IPS DF 4.7 (cell line): ENCODE measurements at regions not wholly inside any gene's neighbourhood (a gene's known extent, or its start where the extent isn't known, plus 50 kb on each side); places are given as distances from the start of the nearest gene placed in this dataset.

Source experiments
- DNase-seq: peaks from one replicate; pipeline ENCODE4 v3.0.0-alpha.2; 2013; ENCODE audit warnings: low spot score; ENCODE audit errors: extremely low read depth

DNA sequence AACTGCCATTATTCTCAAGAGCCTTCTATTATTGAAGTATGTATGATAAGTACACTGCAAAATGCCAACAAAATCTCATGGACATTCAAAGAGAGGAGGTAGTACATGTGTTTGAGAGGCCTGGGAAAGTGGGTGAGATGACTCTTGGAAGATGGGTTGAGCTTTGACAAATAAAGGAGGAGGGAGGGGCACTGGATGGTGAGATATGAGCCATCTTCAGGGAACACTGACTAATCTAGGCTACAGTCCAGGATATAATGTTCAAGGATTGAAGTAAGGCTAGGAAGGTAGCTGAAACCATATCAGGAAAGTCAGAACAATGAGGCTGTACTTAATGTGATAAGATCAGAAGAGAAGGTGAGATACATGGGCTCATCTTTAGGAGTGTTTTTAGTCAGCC lies 559.7 kb downstream of the ZEB2 start:
- no peak for DNase-seq

DNA sequence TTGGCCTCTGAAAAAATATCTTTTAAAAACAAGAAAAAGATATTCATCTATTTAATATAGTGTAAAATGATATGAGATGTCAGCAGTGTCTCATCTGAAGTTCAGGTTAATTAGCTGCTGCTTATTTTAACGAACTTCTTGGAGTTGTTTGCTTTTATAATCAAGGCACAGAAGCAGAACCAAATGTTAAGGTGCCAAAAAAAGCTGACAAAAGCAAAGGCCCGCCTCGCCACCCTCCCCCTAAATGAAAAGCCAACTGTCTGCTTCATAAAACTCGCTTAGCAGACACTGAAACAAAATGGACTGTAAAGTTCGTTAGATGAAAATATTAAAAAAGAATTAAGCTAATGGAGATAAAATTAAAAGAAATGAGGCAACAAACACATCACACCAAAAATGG lies 562.6 kb downstream of the ZEB2 start:
- no peak for DNase-seq

DNA sequence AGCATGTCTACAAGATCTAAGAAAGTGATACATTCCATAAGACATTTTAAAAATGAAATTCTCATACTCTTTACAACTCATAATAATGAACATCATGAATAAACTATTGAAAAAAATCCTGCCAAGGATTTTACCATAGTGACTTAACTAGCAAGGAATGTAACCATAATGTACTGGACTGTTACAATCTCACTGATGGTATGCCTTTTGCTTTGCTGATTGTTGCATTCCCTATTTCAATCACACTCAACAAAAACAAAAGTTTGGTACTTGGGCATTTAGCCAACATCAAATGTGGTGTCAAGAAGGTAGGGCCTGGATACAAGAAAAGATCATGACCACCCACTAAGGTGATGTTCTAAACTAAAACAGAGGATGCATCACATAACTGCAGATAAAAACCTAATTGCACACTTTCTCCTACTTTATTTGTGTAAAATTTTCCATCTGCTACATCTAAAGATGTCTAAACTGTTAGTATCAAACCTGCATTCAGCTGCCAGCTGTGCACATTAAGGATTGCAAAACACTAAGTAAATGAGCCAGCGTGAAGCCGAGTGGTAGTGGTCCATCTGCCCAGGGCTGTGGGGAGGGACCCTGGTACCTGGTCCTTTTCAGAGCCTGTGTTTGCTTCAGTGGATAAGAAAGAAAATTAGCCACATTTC lies 564.4 kb downstream of the ZEB2 start:
- DNase-seq: no peak

DNA sequence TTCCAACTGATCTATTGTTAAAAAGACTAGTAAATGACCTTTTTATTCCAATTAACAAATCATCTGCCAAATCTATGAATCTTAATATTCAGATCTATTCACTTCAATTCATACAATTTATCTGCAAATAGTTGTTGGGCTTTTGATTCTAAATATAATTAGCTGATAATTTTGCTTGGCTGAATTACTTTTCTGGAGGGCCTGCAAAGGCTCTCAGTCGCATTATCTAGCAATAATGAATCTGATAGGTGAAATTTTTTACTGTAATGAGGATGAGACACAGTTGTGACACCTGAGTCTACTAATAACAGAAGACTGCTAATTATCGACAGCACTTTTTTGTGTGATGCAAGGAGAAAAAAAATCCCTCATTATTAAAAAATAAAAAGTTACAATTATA lies 565.1 kb downstream of the ZEB2 start:
- no peak for DNase-seq

DNA sequence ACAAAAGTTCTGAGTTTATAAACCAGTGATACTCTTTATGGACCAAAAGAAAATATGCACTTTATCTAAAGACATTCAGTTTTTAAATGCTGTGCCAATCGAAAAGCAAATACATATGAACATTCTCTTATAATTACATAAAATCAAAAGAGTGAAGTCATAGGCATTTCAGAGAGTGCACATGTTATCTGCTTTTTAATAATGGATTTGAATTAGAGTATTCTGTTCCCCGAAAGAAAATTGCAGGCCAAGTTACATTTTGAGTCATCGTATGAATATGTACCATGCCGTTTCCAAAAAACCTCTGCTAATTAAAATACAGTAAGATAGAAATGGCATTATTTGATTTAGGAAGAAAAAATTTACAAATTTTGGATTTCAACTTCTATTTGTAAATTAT lies 565.7 kb downstream of the ZEB2 start:
- DNase-seq: no peak

DNA sequence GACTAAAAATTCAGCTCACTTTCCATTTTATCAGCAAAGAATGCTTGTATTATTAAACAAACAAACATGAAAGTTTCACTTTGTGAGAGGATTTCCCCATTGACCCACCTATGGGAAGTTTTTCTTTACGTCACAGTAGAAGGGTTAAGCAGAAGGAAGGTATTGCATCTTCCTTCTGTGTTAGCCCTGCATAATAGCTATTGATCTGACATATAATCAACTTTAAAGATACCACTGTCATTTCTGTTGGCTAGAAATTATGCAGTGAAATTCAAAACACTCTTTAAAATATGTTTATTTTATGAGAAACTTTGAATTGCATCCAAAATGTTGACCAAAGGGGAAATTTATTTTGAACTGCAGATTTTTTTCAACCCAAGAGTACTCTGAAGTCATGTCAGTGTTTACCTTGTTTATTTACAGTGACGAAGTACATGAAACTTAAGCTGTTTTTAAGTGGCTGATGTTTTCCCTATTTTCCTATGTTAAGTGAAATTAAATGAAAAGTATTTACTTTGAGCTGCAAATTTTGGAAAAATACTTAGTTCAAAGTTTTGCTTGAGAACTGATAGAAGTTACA lies 566.4 kb downstream of the ZEB2 start:
- no peak for DNase-seq

DNA sequence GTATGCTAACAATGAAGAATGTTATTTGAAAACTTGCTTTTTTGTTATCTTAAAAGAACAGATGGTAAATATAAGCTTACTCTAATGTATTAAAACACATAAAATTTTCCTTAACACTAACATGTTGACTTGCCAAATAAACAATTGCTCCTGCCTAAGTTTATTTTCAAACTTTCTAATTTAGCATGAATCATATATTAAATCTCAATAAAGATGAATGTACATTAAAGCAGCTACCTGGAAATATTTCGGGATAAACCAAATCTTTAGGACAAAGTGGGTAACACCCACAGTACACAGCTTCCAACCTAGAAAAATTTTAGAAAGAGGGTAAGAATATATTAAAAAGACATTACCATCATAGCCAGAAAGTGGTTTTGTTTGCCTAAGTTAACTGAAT lies 567.4 kb downstream of the ZEB2 start:
- no peak for DNase-seq

DNA sequence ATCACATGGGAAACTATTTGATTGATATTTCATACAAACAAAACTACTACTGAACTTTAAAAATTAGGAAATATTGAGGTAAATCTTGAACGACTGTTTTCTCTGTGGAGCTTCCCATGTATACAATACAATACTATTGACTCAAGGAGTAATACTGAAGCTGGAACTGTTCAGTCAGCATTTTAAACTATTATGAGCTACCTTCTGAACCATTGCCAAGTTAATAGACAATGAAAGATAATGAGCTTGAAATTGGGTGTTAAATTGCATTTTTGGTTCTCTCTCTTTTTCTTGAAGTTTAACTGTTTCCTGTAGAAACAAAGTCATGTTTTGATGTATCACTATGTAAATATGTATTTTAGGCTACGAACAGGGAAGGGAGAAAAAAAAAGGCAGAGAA lies 569.2 kb downstream of the ZEB2 start:
- no peak for DNase-seq

DNA sequence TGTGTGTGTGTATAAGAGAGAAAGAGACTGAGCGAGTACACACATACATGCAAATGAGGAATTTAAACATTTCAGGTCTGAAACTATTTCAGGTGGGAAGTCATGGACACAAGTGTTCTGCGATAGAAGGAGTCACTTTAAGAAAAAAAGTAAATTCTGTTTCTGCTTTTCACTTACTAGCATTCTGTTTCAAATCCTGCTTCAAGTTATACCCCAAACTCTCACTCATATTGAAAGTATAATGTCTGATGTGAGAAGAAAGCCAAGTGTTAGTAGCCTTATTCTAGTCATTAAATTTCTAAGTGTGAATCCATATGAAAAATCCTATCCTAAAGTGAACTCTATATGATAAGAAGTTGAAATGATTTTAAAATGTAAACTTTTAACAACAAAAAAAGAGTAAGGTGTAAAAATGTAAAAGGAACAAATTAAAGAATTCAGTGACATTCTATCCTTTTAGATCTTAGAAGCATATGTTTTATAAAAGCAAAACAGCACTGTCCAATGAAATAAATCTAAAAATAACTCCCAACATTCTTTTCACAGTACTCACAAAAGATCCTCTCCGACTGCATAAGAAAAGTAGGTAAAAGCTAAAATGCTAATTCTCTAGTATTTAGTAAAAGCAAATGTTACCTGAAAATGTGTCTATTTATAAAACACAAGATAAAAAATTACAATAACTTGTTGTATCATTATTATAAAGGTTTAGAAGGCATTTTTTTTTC lies 570.6 kb downstream of the ZEB2 start:
- no peak for DNase-seq

DNA sequence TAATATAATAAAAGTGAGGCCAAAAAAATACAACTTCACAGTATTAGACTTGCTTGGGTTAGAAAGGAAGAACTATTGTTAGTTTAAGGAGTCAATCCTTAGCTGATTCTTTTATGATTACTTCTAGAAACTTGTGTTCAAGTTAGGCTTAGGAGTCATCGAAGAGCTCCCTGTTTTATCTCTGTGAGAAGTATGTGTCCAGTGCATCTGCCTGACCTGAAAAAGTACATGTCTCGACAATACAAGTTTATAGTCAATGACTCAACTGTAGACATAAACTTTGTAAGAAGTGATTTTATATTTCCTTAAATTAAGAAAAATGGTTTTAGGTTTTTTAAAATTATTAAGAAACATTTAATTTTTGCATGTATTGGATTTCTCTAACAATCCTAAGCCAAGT lies 571.2 kb downstream of the ZEB2 start:
- no peak for DNase-seq

DNA sequence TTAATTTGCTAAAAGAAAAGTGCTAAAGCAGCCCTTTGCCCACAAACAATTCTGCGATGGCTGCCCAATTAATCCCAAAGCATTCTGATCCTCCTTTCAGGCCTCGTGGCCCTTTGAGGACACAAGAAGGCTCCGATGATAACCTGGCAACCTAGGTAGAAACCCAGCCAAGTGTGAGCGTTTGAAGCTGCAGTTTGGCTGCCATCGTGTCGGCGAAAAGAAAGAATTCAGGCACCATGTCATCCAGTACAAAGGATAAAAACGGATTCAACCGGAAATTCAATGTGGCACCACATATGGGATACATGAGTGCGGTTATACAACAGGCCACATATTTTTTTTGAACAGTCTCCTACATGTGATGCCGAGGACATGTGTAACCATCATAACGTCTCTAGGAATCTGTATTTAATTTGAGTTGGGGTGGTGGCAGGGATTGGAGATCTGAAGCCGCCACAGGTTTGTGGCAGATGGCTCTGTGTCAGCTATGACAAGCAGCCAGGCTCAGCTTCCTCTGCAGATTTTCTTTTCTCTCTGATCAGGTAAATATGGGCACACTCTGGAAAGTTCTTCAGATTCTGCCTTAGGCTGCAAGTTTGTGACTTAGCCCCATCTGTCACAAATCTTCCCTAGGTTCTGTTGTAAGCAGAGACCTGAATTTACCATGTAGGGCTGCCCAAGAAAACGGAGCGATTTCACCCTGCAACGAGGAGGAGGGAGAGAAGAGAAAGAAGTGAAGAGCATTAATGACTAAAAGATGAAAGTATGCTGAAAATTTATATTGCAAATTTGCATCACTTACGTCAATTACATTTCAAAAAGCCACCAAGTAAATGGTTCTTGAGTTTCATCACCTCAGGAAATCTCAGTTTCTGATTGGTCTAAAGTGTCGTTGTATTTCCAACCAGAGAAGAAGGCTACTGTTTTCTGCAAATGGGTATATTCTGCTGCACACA lies 573.2 kb downstream of the ZEB2 start:
- DNase-seq: no peak

DNA sequence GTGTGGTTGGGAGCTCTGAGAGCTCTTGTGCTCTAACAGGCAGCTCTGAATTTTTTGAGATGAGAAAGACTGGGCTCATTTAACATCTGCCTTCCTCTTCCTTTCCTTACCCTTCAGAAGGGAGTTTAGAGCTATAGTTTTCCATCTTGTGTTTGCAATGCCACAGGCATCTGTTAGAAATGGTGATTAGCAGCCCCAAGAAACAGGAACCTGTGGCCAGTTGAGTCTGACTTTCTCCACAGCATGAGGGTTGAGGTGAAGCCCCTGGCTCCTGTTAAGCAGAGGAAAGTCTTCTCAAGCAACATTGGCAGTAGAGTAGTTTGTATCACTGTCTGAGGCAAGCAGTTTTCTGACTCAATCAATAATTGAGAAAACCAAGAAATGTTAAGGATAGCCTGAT lies 577.4 kb downstream of the ZEB2 start:
- no peak for DNase-seq

DNA sequence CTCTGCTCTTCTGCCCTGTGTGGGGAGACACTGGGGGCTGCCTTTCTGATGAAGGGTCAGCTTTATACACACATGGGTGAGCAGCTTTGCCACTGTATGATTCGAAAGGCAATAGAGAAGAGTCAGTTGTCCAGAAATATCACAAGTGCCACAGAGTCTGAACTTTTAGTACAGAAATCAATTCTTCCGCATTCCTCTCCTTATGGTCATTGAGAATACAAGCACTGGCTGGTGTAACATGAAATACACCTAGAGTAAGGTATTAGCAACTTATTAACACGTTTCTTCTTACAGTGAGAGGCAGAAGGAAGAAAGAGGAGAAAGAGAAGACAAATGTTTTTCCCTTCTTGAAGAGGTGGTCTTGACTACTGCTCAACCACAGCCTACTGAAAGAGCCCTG lies 579.2 kb downstream of the ZEB2 start:
- no peak for DNase-seq

DNA sequence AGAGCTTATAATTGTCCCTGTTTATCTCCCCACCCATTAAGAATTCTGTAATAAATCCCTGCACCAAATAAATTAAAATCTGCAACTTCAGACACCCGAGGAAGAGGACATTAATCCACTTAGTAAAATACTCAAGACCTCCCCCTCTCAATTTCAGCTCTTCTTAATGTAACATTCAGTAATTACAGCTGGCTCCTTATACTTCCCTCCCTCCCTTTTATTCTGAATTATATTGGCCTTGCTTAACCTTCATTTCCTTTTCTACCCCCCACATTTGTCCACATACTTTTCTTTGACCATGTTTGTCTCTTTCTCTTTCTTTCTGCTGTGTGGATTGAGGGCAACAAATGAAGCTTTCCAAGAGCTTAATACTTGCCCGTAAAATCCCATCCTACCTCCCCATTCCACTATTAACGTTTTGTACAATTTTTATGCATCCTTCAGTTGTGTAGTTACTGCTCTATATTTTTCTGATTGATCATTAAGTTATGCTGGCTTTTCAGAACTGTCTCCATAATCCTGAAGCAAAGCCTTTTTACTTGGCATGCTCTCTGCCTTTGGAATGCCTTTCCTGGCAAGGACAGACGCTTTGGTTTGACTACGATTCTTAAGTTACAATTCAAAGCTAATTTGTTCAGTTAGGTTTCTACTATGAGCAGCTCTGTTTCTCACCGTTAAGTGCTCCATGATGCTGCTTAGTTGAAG lies 580.1 kb downstream of the ZEB2 start:
- DNase-seq: no peak

DNA sequence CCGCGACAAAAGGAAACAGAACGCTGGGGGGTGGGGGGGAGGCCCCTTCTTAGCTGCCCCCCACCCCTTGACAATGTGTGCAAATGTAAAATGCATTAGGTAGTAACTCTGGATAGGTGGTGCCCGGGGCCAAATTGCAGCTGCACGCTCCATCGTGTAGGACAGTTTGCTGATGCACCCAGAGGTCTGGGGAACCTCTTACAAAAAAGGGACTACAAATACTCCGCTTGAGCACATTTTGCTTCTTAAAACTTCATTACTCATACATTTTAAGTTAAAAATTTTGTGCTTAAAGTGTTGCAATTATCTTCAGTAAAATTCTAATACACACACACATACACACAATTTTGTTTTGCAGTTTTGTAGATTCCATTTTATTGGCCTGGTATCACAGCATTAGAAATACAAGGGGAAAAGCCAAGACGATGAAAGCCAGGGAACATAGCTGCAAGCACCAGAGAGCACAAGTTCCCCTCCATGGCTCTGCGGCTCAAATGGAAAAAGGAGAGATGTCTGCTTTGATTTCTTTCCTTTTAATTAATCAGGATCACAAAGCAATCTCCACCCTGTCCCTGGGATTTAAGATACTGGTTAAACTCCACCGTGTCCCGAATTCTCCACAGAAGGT lies 582.1 kb downstream of the ZEB2 start:
- DNase-seq: no peak

DNA sequence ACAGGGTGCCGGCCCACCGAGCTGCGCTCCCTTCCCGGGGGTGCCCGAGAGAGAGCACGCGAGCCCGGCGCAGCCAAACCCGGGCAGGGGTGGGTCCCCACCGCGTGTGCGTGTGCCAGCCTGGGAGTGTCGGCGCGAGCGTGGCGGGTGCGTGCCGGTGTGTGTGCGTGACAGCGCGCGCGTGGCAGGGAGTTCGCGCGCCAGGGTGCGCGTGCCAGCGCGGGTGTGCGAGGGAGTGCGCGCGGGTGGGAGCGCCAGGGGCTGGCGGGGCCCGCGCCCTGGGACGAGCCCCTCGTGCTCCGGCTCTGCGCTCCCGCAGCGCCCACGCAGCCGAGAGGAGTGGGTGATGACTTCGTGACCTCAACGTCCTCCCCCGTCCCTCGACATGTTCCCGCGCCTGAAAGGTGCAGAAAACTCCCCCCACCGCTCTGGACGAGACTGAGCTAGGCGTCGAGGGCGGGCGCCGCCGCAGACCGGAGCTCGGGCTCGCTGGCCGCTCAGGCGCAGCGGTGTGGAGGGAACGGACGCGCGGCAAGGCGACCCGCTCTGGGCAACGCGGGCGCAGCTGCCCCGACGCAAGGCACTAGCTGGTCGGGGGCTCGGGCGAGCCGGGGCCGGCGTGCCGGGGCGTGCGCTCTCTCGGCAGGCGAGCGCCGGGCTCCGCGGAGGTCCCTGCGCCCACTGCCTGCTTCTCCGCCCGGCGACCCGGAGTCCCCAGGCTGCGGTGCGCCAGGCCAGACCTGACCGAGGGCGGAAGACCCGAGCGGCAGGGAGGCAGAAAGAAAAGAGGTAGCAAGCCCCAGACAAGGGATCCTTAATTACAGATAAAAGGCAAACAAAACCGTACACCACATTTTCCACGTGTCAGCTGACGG lies 582.8 kb downstream of the ZEB2 start:
- DNase-seq: no peak

DNA sequence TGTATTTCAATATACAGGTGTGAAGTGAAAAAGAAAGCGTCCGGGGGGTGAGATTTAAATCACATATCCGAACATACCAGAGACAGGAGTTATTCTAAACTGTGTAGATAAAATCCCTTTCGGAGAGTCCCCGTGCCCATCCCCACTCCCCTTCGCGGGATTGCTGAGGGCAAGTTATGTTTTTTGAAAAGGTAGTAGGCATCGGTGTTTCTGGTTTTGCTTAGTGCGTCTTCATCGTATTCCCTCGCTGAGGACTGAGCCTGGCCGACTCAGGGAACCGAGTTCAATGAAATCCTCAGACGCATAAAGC lies 583.4 kb downstream of the ZEB2 start:
- no peak for DNase-seq

DNA sequence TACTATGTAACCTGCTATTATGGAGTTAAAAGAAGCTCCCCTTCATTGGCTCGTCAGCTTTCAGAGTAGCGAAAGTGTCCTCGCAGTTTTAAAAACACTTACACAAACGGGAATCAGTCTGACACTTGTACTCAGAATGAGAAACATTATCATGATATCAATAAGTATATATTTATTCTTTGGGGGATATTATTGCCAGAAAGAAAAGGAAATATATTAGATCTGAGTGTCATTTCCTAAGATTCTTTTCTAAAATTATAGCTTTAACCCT lies 584.5 kb downstream of the ZEB2 start:
- no peak for DNase-seq

DNA sequence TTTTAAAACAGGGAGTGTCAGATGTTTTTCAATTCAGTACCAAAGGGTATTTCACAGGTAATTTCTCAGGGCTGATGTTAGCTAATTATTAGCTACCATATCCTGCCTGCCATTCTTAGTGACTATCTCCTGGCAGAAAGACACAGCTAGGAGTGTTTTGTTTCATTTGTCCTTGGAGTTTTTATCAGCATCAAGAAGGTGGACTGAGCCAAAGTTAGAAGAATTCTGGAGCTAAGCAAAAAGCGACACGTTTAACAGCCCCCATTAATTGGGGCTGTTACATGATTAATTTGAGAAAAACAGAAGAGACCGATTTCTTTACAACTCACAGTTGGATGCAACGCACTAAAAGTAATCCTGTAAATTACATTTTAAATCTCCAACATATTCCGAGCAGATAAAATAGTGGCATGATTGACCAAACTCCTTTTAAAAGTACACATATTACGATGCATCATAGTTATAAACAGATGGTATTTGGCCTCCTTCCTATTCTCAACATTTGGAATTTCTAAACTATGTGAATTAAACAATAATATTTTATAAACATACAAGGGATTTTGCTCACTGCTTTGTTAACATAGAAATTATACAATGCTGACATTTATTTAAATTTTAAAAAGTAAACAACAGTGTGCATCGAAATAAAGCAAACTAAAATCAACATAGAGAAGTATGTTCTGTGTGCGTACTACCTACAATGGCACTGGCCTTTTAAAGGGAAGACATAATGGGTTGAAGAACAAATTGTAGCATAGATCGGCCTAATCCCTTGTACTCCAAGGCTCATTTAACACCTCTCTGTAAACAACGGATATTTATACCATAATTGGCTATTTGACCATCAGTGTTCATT lies 585.1 kb downstream of the ZEB2 start:
- DNase-seq: no peak
